GM12878 (cell line): ENCODE measurements at regions not wholly inside any gene's neighbourhood (a gene's known extent, or its start where the extent isn't known, plus 50 kb on each side); places are given as distances from the start of the nearest gene placed in this dataset.
A peak's percentile ranks its signal among the peaks of the same experiment; 100 is the strongest.

Experiments used
- ATAC-seq: fragments of 200-7000 bp; cut with Tn5 transposase; 3 replicates; pipeline ENCODE4 v1.9.1; 2020; ENCODE audit warnings: mild to moderate bottlenecking, moderate library complexity
- BruUV-seq: library from RNA; stranded (reverse); fragments of 400-500 nt; replicated peaks from 2 replicates; lab custom pipeline; 2021; lab: Mats Ljungman, UMichigan
- CTCF ChIA-PET: fragments of 300-600 bp; sonication (Branson Sonifier 250); formaldehyde crosslinking; extraction: SDS; loops from one replicate; lab custom pipeline; 2021; ENCODE audit warnings: inconsistent platforms; lab: Yijun Ruan, JAX
- POLR2A ChIA-PET: fragments of 350-600 bp; formaldehyde crosslinking; extraction: SDS; loops from one replicate; lab custom pipeline; 2021; ENCODE audit warnings: inconsistent platforms; lab: Charles Lee
- RAD21 ChIA-PET: fragments of 300-600 bp; sonication (Branson Sonifier 250); formaldehyde crosslinking; loops from one replicate; lab custom pipeline; 2023; ENCODE audit warnings: antibody characterized with exemption; ENCODE audit not compliant: unreplicated experiment; lab: Charles Lee
- SMC1A ChIA-PET: fragments of 300-600 bp; sonication (Branson Sonifier 250); formaldehyde crosslinking; loops from one replicate; lab custom pipeline; 2023; ENCODE audit not compliant: unreplicated experiment, uncharacterized antibody; lab: Charles Lee
- DNase-seq: peaks from one replicate; pipeline ENCODE4 v3.0.0-alpha.2; 2011; ENCODE audit warnings: low read depth, low spot score
- FAIRE-seq: peaks from 3 replicates; lab custom pipeline; 2011; peaks lifted over from hg19 to GRCh38; lab: Jason Lieb, UNC
- H2AFZ ChIP-seq: 2 replicates; pipeline ENCODE4 v1.6.0; 2011; ENCODE audit warnings: low read depth, low read length, control low read depth; ENCODE audit not compliant: control insufficient read depth
- H3K27ac ChIP-seq: 2 replicates; pipeline ENCODE4 v1.5.1; 2011; ENCODE audit warnings: control low read depth; ENCODE audit not compliant: control insufficient read depth, insufficient read depth
- H3K27me3 ChIP-seq, 2 experiments: replicated peaks in 1 of 2; 2 replicates each; pipeline versions ENCODE4 v1.6.0 to v1.6.1; 2011; ENCODE audit warnings: low read length in 1 of 2; ENCODE audit not compliant: control insufficient read depth in 2 of 2, insufficient read depth in 2 of 2
- H3K36me3 ChIP-seq, 2 experiments: 2 replicates each; pipeline ENCODE4 v1.5.1; 2011; ENCODE audit warnings: low read length in 1 of 2; ENCODE audit not compliant: control insufficient read depth in 2 of 2, insufficient read depth in 2 of 2
- H3K4me1 ChIP-seq: 2 replicates; pipeline ENCODE4 v1.6.1; 2011; ENCODE audit warnings: mild to moderate bottlenecking, low read length, moderate library complexity, mixed read lengths; ENCODE audit not compliant: control insufficient read depth, insufficient read depth
- H3K4me2 ChIP-seq: 2 replicates; pipeline ENCODE4 v1.6.0; 2011; ENCODE audit warnings: control low read depth; ENCODE audit not compliant: control insufficient read depth, insufficient read depth
- H3K4me3 ChIP-seq: fragments of 200-600 bp; sonication (generic); 2 replicates; pipeline ENCODE4 v1.5.1; 2016
- H3K79me2 ChIP-seq: 2 replicates; pipeline ENCODE4 v1.6.0; 2011; ENCODE audit warnings: low read length; ENCODE audit not compliant: control insufficient read depth, insufficient read depth
- H3K9ac ChIP-seq: 2 replicates; pipeline ENCODE4 v1.8.0; 2011; ENCODE audit warnings: low read length, control low read depth, mixed read lengths; ENCODE audit not compliant: control insufficient read depth, insufficient read depth
- H3K9me3 ChIP-seq: replicated peaks from 3 replicates; pipeline ENCODE4 v1.5.1; 2011; ENCODE audit warnings: mild to moderate bottlenecking, low read length; ENCODE audit not compliant: control insufficient read depth, insufficient read depth
- H4K20me1 ChIP-seq: 2 replicates; pipeline ENCODE4 v1.6.0; 2011; ENCODE audit not compliant: control insufficient read depth, insufficient read depth
- ETV6 ChIP-seq, 2 experiments: fragments of 450-650 bp in 1 of 2; IDR thresholded peaks in 1 of 2; conservative IDR thresholded peaks in 1 of 2; 2 replicates each; pipeline ENCODE4 v1.6.1; 2014; ENCODE audit warnings: antibody characterized with exemption in 1 of 2, borderline replicate concordance in 1 of 2, low read depth in 1 of 2, mild to moderate bottlenecking in 1 of 2, moderate library complexity in 1 of 2
- RAD21 ChIP-seq: IDR thresholded peaks from 2 replicates; pipeline ENCODE4 v1.6.1; 2011; ENCODE audit warnings: mild to moderate bottlenecking, low read depth, low read length, moderate library complexity; ENCODE audit not compliant: insufficient read depth
- RELA ChIP-seq: fragments of 450-650 bp; IDR thresholded peaks from 2 replicates; pipeline ENCODE4 v1.8.0; 2014; ENCODE audit warnings: borderline replicate concordance; ENCODE audit not compliant: partially characterized antibody
- SMC3 ChIP-seq: IDR thresholded peaks from 2 replicates; pipeline ENCODE4 v1.6.1; 2011; ENCODE audit warnings: low read length, improper control_type of control experiment, borderline replicate concordance
- YBX1 ChIP-seq: fragments of 450-650 bp; IDR thresholded peaks from 2 replicates; pipeline ENCODE4 v1.6.1; 2016; ENCODE audit warnings: antibody characterized with exemption
- ZBTB11 ChIP-seq: fragments of 450-650 bp; formaldehyde crosslinking; IDR thresholded peaks from 2 replicates; pipeline ENCODE4 v1.5.0; 2022; ENCODE audit warnings: mild to moderate bottlenecking, missing genetic modification characterization
- ZNF384 ChIP-seq: IDR thresholded peaks from 2 replicates; pipeline ENCODE4 v1.6.1; 2012; ENCODE audit warnings: low read depth, mild to moderate bottlenecking, low read length, improper control_type of control experiment, borderline replicate concordance
- WGBS: methylation state at CpG from one replicate; pipeline ENCODE4 v1.1.6; 2016; ENCODE audit warnings: low lambda C conversion rate; ENCODE audit not compliant: insufficient replicate concordance, insufficient coverage; ENCODE audit errors: missing lambda C conversion rate; 5-methylcytosine and 5-hydroxymethylcytosine counted together
- in situ Hi-C: fragments of 300-500 bp; cut with MboI; formaldehyde crosslinking; loops from 9 replicates; pipeline ENCODE4 v1.14.3; 2018; ENCODE audit warnings: mixed read lengths
- intact Hi-C: fragments of 100-400 bp; cut with micrococcal nuclease; formaldehyde crosslinking; loops from one replicate; pipeline ENCODE4 v1.14.2; 2022; ENCODE audit not compliant: unreplicated experiment

DNA sequence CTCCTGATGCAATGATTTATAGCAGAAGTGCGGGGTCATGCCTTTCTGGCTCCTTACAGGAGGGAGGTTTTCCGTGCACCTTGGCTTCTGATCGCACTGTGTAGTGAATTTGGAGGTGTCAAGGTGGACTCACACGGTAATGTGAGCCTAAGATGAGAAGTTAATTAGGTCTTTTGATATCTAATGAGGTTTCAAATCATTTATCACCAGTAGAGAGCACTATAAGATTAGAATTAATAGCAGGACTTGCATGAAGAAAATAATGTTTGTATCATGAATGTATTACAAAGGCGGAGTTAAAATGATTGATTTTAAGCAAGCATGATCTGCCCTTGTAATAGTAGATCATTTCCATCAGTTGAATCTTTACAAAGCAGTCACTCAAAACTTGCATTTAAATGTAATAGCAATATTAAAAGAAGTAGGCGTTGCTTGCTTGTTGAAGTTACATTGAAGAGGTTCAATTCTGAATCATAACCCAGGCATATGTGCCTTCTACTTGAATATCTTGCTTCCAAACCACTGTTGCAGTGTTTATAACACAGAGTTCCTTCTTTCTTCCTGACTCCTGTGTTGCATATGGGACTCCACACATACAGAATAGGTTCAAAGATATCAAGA lies 152.1 kb downstream of the FMR1NB start:
- RAD21 ChIA-PET = interaction anchor here (0.8 to 1.0 kb wide), 2 partner anchors 1153 to 1337 kb away, joined by 3 to 4 read pairs; no protein-coding TSS in a partner anchor
- POLR2A ChIA-PET = no interaction called here
- FAIRE-seq (no peak), ATAC-seq (no peak), DNase-seq (no peak)
- H2AFZ ChIP-seq = no peak overlapping the region
- CTCF ChIA-PET = no interaction called here
- intact Hi-C loops (loop anchor here (10.0 kb wide), 1 partner anchor 1152 kb away; no protein-coding TSS in a partner anchor), in situ Hi-C loops (no loop called here)
- H3K4me1 ChIP-seq = no peaks in the 10 kb centered on the region
- TF ChIP-seq ETV6 (conservative IDR thresholded peaks at IDR 0.05 in 1 of 2, IDR thresholded peaks at IDR 0.05 in 1 of 2; ENCODE audit: borderline replicate concordance in 1 of 2, low read depth in 1 of 2) (no peak), SMC3 (peak; percentile 15; the same call in 1 of the 2 replicates), RAD21 (0 out of 2 replicates have a peak, but pooled peaks have one; percentile 20), RELA (no peak), YBX1 (no peak), ZNF384 (no peak), ZBTB11 (CRISPR knock-in tag) (no peak)
- H3K27ac ChIP-seq = no peak overlapping the region
- 3% methylated on average over 6 of the region's 6 CpGs for WGBS
- BruUV-seq = no TSS peak
- no peak overlapping the region for H3K4me2 ChIP-seq
- no peak overlapping the region for H3K4me3 ChIP-seq
- H4K20me1 ChIP-seq = no peaks in the 10 kb centered on the region
- no peaks in the 10 kb centered on the region for H3K9me3 ChIP-seq
- no peaks in the 10 kb centered on the region for H3K36me3 ChIP-seq
- no peak overlapping the region for H3K9ac ChIP-seq
- H3K27me3 ChIP-seq = no peaks in the 10 kb centered on the region
- SMC1A ChIA-PET = no interaction called here
- H3K79me2 ChIP-seq = no peaks in the 10 kb centered on the region
